Prostate gland (tissue), 2 donors: ENCODE measurements at regions not wholly inside any gene's neighbourhood (a gene's known extent, or its start where the extent isn't known, plus 50 kb on each side); places are given as distances from the start of the nearest gene placed in this dataset.

Experiments
- DNase-seq: peaks from one replicate; pipeline ENCODE4 v3.0.0-alpha.2; 2019; ENCODE audit warnings: low spot score
- H3K27ac ChIP-seq, 2 donors: fragments of 200-600 bp; sonication (generic); 2 replicates each; pipeline ENCODE4 v1.5.1; 2017 to 2019
- H3K27me3 ChIP-seq: fragments of 200-600 bp; sonication (generic); replicated peaks from 2 replicates; pipeline ENCODE4 v1.5.1; 2019; ENCODE audit not compliant: insufficient read depth
- H3K36me3 ChIP-seq, 2 donors: fragments of 200-600 bp; sonication (generic); 1 replicate in 1 of 2; 2 replicates in 1 of 2; pipeline versions ENCODE4 v1.5.1 to v1.8.1; 2017 to 2019
- H3K4me1 ChIP-seq: fragments of 200-600 bp; sonication (generic); replicated peaks from 2 replicates; pipeline ENCODE4 v1.5.1; 2019
- H3K4me3 ChIP-seq, 2 donors: fragments of 200-600 bp; sonication (generic); 2 replicates each; pipeline ENCODE4 v1.5.1; 2017 to 2019
- H3K9me3 ChIP-seq: fragments of 200-600 bp; sonication (generic); 2 replicates; pipeline ENCODE4 v1.5.1; 2017
- POLR2A ChIP-seq: fragments of 450-650 bp; IDR thresholded peaks from one replicate; pipeline ENCODE4 v1.6.1; 2016; ENCODE audit warnings: antibody characterized with exemption, mild to moderate bottlenecking
- POLR2AphosphoS5 ChIP-seq: sonication (generic); formaldehyde crosslinking; IDR thresholded peaks from one replicate; pipeline ENCODE4 v1.6.1; 2017; ENCODE audit warnings: antibody characterized with exemption
- WGBS: methylation state at CpG from one replicate; pipeline ENCODE4 v1.1.5; 2018; 5-methylcytosine and 5-hydroxymethylcytosine counted together
- intact Hi-C: fragments of 100-400 bp; cut with DNase I; formaldehyde crosslinking; loops from one replicate; pipeline ENCODE4 v1.14.2; 2022
- TF ChIP-seq, protein P1 (sequence below), 4 experiments: fragments of 200-600 bp in 2 of 4; fragments of 450-650 bp in 2 of 4; sonication (generic) in 2 of 4; IDR thresholded peaks; 1 replicate in 3 of 4; 2 replicates in 1 of 4; pipeline ENCODE4 v1.5.1; 2016 to 2019; ENCODE audit warnings: antibody characterized with exemption in 4 of 4, mild to moderate bottlenecking in 2 of 4, moderate library complexity in 2 of 4

GRCh38 chr2:527581-527980, 149.6 kb downstream of the TMEM18 start:
- no peak for DNase-seq
- intact Hi-C loops: no loop called here
- WGBS: 79% methylated on average over 12 of the region's 12 CpGs
- TF ChIP-seq, protein P1, sequence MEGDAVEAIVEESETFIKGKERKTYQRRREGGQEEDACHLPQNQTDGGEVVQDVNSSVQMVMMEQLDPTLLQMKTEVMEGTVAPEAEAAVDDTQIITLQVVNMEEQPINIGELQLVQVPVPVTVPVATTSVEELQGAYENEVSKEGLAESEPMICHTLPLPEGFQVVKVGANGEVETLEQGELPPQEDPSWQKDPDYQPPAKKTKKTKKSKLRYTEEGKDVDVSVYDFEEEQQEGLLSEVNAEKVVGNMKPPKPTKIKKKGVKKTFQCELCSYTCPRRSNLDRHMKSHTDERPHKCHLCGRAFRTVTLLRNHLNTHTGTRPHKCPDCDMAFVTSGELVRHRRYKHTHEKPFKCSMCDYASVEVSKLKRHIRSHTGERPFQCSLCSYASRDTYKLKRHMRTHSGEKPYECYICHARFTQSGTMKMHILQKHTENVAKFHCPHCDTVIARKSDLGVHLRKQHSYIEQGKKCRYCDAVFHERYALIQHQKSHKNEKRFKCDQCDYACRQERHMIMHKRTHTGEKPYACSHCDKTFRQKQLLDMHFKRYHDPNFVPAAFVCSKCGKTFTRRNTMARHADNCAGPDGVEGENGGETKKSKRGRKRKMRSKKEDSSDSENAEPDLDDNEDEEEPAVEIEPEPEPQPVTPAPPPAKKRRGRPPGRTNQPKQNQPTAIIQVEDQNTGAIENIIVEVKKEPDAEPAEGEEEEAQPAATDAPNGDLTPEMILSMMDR (IDR thresholded peaks at IDR 0.05): no peak
- TF ChIP-seq POLR2A: no peak
- no peak for TF ChIP-seq POLR2AphosphoS5
- no peak overlapping the region for H3K27ac ChIP-seq
- no peaks in the 10 kb centered on the region for H3K36me3 ChIP-seq
- H3K9me3 ChIP-seq: no peaks in the 10 kb centered on the region
- no peak overlapping the region for H3K4me3 ChIP-seq
- no peaks in the 10 kb centered on the region for H3K4me1 ChIP-seq
- H3K27me3 ChIP-seq: no peaks in the 10 kb centered on the region

DNA sequence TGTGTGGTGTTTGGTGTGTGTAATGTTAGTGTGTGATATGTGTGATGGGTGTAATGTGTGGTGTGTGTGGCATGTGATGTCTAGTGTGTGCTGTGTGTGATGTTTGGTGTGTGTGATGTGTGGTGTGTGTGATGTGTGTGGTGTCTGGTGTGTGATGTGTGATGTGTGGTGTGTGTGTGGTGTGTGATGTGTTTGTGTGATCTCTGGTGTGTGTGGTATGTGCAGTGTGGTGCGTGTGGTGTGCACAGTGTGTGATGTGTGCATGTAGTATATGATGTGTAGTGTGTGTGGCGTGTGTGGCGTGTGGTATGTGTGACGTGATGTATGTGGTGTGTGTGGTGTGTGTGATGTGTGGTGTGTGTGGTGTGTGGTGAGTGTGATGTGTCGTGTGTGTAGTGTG, 150.3 kb downstream of the TMEM18 start:
- intact Hi-C loops: no loop called here
- H3K27ac ChIP-seq: no peak overlapping the region
- H3K4me1 ChIP-seq: no peaks in the 10 kb centered on the region
- no peak for DNase-seq
- no peaks in the 10 kb centered on the region for H3K9me3 ChIP-seq
- H3K36me3 ChIP-seq: no peaks in the 10 kb centered on the region
- H3K27me3 ChIP-seq: no peaks in the 10 kb centered on the region
- TF ChIP-seq POLR2A: no peak
- TF ChIP-seq, protein P1 (IDR thresholded peaks at IDR 0.05): no peak
- no peak for TF ChIP-seq POLR2AphosphoS5
- WGBS: 91% methylated on average over 5 of the region's 5 CpGs
- no peak overlapping the region for H3K4me3 ChIP-seq

GRCh38 chr2:525611-526010, 151.6 kb downstream of the TMEM18 start:
- TF ChIP-seq POLR2A (no peak), POLR2AphosphoS5 (no peak)
- TF ChIP-seq, protein P1 (IDR thresholded peaks at IDR 0.05): no peak
- Histone ChIP-seq H3K9me3 (no peaks in the 10 kb centered on the region), H3K27me3 (no peaks in the 10 kb centered on the region), H3K4me1 (no peaks in the 10 kb centered on the region), H3K27ac (no peak overlapping the region), H3K36me3 (no peaks in the 10 kb centered on the region), H3K4me3 (no peak overlapping the region)
- intact Hi-C loops: no loop called here
- no peak for DNase-seq
- 96% methylated on average over 10 of the region's 10 CpGs for WGBS

GRCh38 chr2:525021-525420, 152.2 kb downstream of the TMEM18 start:
- Histone ChIP-seq H3K36me3 (no peaks in the 10 kb centered on the region), H3K27ac (no peak overlapping the region), H3K9me3 (no peaks in the 10 kb centered on the region), H3K27me3 (no peaks in the 10 kb centered on the region), H3K4me1 (no peaks in the 10 kb centered on the region), H3K4me3 (no peak overlapping the region)
- TF ChIP-seq POLR2AphosphoS5 (no peak), POLR2A (no peak)
- TF ChIP-seq, protein P1 (IDR thresholded peaks at IDR 0.05): no peak
- intact Hi-C loops: no loop called here
- no peak for DNase-seq
- WGBS: 93% methylated on average over 7 of the region's 7 CpGs

GRCh38 chr2:524442-524841, 152.8 kb downstream of the TMEM18 start:
- H3K27ac ChIP-seq: no peak overlapping the region
- DNase-seq: no peak
- H3K9me3 ChIP-seq: no peaks in the 10 kb centered on the region
- TF ChIP-seq, protein P1 (IDR thresholded peaks at IDR 0.05): no peak
- TF ChIP-seq POLR2A (no peak), POLR2AphosphoS5 (no peak)
- no peaks in the 10 kb centered on the region for H3K4me1 ChIP-seq
- 71% methylated on average over 3 of the region's 3 CpGs for WGBS
- no peaks in the 10 kb centered on the region for H3K27me3 ChIP-seq
- H3K36me3 ChIP-seq: no peaks in the 10 kb centered on the region
- intact Hi-C loops: no loop called here
- H3K4me3 ChIP-seq: no peak overlapping the region
